ENCODE measurements at regions not wholly inside any gene's neighbourhood (a gene's known extent, or its start where the extent isn't known, plus 50 kb on each side); places are given as distances from the start of the nearest gene placed in this dataset.

DNA sequence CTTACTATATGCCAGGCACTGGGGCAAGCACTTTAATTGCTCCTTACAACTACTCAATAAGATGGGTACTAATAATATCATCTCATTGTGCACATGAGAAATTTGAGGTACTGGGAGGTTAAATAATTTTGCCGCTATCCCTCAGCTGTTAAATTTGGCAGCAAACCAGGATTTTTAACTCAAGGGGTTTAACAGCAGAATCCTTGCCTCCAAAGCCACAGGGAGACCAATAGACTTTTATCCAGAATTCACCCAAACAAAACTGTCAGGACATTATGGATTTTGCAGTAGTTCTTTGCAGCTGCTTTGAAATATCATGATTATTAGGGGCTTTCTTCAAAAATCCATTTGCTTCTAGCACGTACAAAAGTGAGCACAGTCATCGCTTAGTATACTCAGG is 136.2 kb downstream of the RPS12 start:
- DNase-seq: no peak
- Histone ChIP-seq H3K27me3 (no peaks in the 10 kb centered on the region), H3K4me1 (no peaks in the 10 kb centered on the region), H3K9me3 (no peaks in the 10 kb centered on the region), H3K4me3 (no peak overlapping the region), H3K27ac (no peak overlapping the region), H3K36me3 (no peaks in the 10 kb centered on the region)
- 87 to 89% methylated on average over 3 of the region's 3 CpGs for WGBS, 2 donors
- no peak for TF ChIP-seq POLR2AphosphoS5 (IDR thresholded peaks at IDR 0.05)
- no peak for TF ChIP-seq CTCF (IDR thresholded peaks at IDR 0.05)
- no peak for TF ChIP-seq POLR2A (IDR thresholded peaks at IDR 0.05)
- no peak for TF ChIP-seq EP300 (IDR thresholded peaks at IDR 0.05)
- intact Hi-C loops (cut with DNase I): no loop called here

- WGBS, 2 donors: 65 to 78% methylated on average over 6 of the region's 6 CpGs
Measured at GRCh38 chr6:132952031-132952867, 137.9 kb downstream of the RPS12 start.

GRCh38 chr6:132952986-132953385 is 138.6 kb downstream of the RPS12 start:
- 65 to 66% methylated on average over 3 of the region's 3 CpGs for WGBS, 2 donors
- Histone ChIP-seq H3K4me3 (no peak overlapping the region), H3K36me3 (no peaks in the 10 kb centered on the region), H3K4me1 (no peaks in the 10 kb centered on the region), H3K27ac (no peak overlapping the region), H3K27me3 (no peaks in the 10 kb centered on the region), H3K9me3 (no peaks in the 10 kb centered on the region)
- intact Hi-C loops (cut with DNase I): no loop called here
- no peak for DNase-seq
- TF ChIP-seq EP300 (IDR thresholded peaks at IDR 0.05) (no peak), POLR2A (IDR thresholded peaks at IDR 0.05) (no peak), POLR2AphosphoS5 (IDR thresholded peaks at IDR 0.05) (no peak), CTCF (IDR thresholded peaks at IDR 0.05) (no peak)

More at GRCh38 chr6:132952031-132952867, 137.9 kb downstream of the RPS12 start:
- intact Hi-C loops (cut with DNase I): no loop called here
- Histone ChIP-seq H3K27ac (no peak overlapping the region), H3K4me1 (no peaks in the 10 kb centered on the region), H3K36me3 (no peaks in the 10 kb centered on the region), H3K27me3 (no peaks in the 10 kb centered on the region), H3K4me3 (no peak overlapping the region), H3K9me3 (no peaks in the 10 kb centered on the region)
- TF ChIP-seq EP300 (IDR thresholded peaks at IDR 0.05) (no peak), POLR2AphosphoS5 (IDR thresholded peaks at IDR 0.05) (no peak)
- no peak for DNase-seq

GRCh38 chr6:132954222-132954621 is 139.9 kb downstream of the RPS12 start:
- DNase-seq: no peak
- Histone ChIP-seq H3K9me3 (no peaks in the 10 kb centered on the region), H3K27me3 (no peaks in the 10 kb centered on the region), H3K27ac (no peak overlapping the region), H3K4me3 (no peak overlapping the region), H3K36me3 (no peaks in the 10 kb centered on the region), H3K4me1 (no peaks in the 10 kb centered on the region)
- intact Hi-C loops (cut with DNase I): no loop called here
- 78 to 84% methylated on average over 9 of the region's 9 CpGs for WGBS, 2 donors
- no peak for TF ChIP-seq CTCF (IDR thresholded peaks at IDR 0.05)
- TF ChIP-seq EP300 (IDR thresholded peaks at IDR 0.05): no peak
- TF ChIP-seq POLR2A (IDR thresholded peaks at IDR 0.05): no peak
- TF ChIP-seq POLR2AphosphoS5 (IDR thresholded peaks at IDR 0.05): no peak

- H3K4me3 ChIP-seq: no peak overlapping the region
- H3K27ac ChIP-seq: no peak overlapping the region
- no peaks in the 10 kb centered on the region for H3K27me3 ChIP-seq
- H3K9me3 ChIP-seq: no peaks in the 10 kb centered on the region
- WGBS, 2 donors: 67 to 80% methylated on average over 5 of the region's 5 CpGs
- TF ChIP-seq EP300 (IDR thresholded peaks at IDR 0.05) (no peak), POLR2A (IDR thresholded peaks at IDR 0.05) (no peak), POLR2AphosphoS5 (IDR thresholded peaks at IDR 0.05) (no peak), CTCF (IDR thresholded peaks at IDR 0.05) (no peak)
- DNase-seq: no peak
- H3K36me3 ChIP-seq: no peaks in the 10 kb centered on the region
- H3K4me1 ChIP-seq: no peaks in the 10 kb centered on the region
- intact Hi-C loops (cut with DNase I): no loop called here
Measured at GRCh38 chr6:132954936-132955335, 140.6 kb downstream of the RPS12 start.
